HFF-Myc (cell line): ENCODE measurements at regions not wholly inside any gene's neighbourhood (a gene's known extent, or its start where the extent isn't known, plus 50 kb on each side); places are given as distances from the start of the nearest gene placed in this dataset.
"Not testable (repeated sequence)": the region's sequence is repeated elsewhere in the genome, so short reads cannot be mapped to it uniquely, and the experiment has no call there.

Source experiments
- DNase-seq: peaks from one replicate; pipeline ENCODE4 v3.0.0-alpha.2; 2011; ENCODE audit warnings: low read depth; ENCODE audit errors: extremely low read depth
- H3K4me3 ChIP-seq: replicated peaks from 2 replicates; pipeline ENCODE4 v1.5.1; 2011; ENCODE audit warnings: low read depth, mild to moderate bottlenecking, control low read depth, low read length
- CTCF ChIP-seq: IDR thresholded peaks from 2 replicates; pipeline ENCODE4 v1.5.1; 2012; ENCODE audit warnings: mild to moderate bottlenecking, low read depth, low read length, control low read depth; ENCODE audit errors: missing control alignments

- no peak overlapping the region for H3K4me3 ChIP-seq
- TF ChIP-seq CTCF, result no peak
- DNase-seq, result no peak
Measured at GRCh38 chr6:121770943-121771342, 335.5 kb downstream of the GJA1 start.

GRCh38 chr6:121771937-121772720 is 336.7 kb downstream of the GJA1 start:
- no peak for DNase-seq
- no peak for TF ChIP-seq CTCF
- H3K4me3 ChIP-seq, result no peak overlapping the region

- H3K4me3 ChIP-seq, result no peak overlapping the region
- TF ChIP-seq CTCF, result no peak
- no peak for DNase-seq
Measured at GRCh38 chr6:121776054-121776453, 340.6 kb downstream of the GJA1 start.

GRCh38 chr6:121780325-121781321 is 345.2 kb downstream of the GJA1 start:
- no peak for TF ChIP-seq CTCF

GRCh38 chr6:121791396-121792315 is 356.2 kb downstream of the GJA1 start:
- no peak for TF ChIP-seq CTCF
- no peak overlapping the region for H3K4me3 ChIP-seq
- no peak for DNase-seq

More at GRCh38 chr6:121780325-121781321, 345.2 kb downstream of the GJA1 start:
- DNase-seq, result peak; percentile 72
- no peak overlapping the region for H3K4me3 ChIP-seq

GRCh38 chr6:121794630-121795029 is 359.2 kb downstream of the GJA1 start:
- H3K4me3 ChIP-seq, result no peak overlapping the region
- peak; percentile 62 for DNase-seq
- no peak for TF ChIP-seq CTCF

GRCh38 chr6:121797598-121797997 is 362.2 kb downstream of the GJA1 start:
- H3K4me3 ChIP-seq, DNase-seq: not testable (repeated sequence)

- H3K4me3 ChIP-seq, DNase-seq: not testable (repeated sequence)
Measured at GRCh38 chr6:121798126-121798525, 362.7 kb downstream of the GJA1 start.
